NCI-H1092 (cell line): ENCODE measurements at regions not wholly inside any gene's neighbourhood (a gene's known extent, or its start where the extent isn't known, plus 50 kb on each side); places are given as distances from the start of the nearest gene placed in this dataset.
"Not testable (repeated sequence)": the region's sequence is repeated elsewhere in the genome, so short reads cannot be mapped to it uniquely, and the experiment has no call there.

Source experiments
- DNase-seq: peaks from one replicate; lab custom pipeline; 2025; lab: John Stamatoyannopoulos, UW

GRCh38 chr9:22170556-22170955, 161.5 kb upstream of the CDKN2B start:
- DNase-seq: no peak

DNA sequence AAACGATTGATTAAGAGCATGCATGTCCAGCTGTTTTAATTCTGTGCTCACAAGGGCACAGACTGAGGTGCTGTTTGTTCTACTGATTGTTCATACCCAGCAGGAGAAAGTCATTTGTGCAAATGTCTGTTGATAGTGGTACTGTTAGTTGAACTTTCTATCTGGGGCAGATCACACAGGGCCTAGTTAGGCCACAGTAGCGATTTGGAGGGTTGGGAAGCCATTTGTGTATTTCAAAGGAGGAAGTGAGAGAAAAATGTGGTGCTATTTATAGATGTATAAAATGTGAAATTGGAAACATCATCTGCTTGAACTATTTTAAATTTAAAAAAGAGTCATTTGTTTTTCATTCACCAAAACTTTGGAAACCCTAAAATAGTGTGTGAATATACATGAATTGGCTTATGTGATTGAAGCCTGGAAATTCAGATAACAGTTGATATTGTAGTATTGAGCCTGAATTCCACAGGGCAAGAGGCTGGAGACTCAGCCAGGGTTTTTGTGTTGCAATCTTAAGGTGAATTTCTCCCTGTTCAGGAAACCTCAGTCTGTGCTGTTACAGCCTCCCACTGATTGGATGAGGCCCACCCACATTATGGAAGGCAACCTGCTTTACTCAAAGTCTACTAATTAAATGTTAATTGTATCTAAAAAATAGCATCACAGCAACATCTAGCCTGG, 162.0 kb upstream of the CDKN2B start:
- no peak for DNase-seq

GRCh38 chr9:22171691-22172090, 162.6 kb upstream of the CDKN2B start:
- no peak for DNase-seq

DNA sequence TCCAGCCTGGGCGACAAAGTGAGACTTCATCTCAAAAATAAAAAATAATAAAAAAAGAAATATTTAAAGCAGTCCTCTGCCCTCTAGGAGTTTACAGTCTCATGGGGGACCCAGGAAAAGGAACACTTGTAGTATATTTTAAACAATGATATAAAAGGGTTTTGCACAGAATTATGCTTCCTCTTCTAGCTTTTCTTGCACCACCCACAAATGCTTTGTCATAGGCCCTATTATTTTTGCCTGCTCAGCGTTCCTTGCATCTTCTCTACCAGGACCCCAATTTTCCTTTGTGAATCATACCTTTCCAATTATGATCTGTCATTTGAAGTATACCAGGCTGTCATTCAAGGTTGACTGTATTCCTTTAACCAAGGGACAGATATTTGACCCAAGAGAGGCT, 164.8 kb upstream of the CDKN2B start:
- no peak for DNase-seq

DNA sequence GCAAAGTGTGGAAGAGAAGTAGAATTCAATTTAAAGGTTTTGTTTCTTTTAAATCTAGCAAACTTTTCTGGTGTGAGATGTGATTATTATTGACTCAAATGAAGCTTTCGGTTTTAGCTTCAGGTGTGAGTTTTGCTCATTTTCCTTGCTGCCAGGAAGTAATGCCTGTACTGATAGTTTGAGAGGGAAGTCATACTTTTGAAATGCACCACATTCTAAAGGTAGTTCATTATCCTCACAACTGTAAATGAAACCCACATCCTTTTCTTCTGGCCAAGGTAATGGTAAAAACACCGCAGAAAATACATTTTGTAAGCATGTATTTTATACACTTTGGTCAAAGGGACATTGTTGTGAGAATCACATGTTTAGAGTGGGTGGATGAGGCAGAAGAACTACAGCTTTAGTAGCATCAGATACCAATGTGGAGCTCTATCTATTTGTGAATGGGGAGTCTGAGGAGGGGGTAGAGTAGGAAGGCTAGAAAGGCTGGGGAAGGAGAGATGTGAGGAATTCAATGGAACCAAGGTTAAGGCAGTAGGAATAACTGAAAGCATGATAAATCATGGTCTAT, 167.0 kb upstream of the CDKN2B start:
- DNase-seq: no peak

GRCh38 chr9:22181021-22181420, 171.9 kb upstream of the CDKN2B start:
- not testable (repeated sequence) for DNase-seq

GRCh38 chr9:22189471-22189870, 180.4 kb upstream of the CDKN2B start:
- no peak for DNase-seq

GRCh38 chr9:22197000-22197399, 187.9 kb upstream of the CDKN2B start:
- not testable (repeated sequence) for DNase-seq

DNA sequence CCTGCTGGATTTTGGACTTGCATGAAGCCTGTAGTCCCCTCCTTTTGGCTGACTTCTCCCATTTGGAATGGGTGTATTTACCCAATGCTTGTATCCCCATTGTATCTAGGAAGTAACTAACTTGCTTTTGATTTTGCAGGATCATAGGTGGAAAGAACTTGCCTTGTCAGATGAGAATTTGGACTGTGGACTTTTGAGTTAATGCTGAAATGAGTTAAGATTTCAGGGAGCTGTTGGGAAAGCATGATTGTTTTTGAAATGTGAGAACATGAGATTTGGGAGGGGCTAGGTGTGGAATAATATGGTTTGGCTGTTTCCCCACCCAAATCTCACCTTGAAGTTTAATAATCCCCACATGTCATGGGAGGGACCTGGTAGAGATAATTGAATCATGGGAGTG, 189.6 kb upstream of the CDKN2B start:
- DNase-seq: no peak

- DNase-seq: no peak
These were observed 192.2 kb upstream of the CDKN2B start for GRCh38 chr9:22201256-22201655.

DNA sequence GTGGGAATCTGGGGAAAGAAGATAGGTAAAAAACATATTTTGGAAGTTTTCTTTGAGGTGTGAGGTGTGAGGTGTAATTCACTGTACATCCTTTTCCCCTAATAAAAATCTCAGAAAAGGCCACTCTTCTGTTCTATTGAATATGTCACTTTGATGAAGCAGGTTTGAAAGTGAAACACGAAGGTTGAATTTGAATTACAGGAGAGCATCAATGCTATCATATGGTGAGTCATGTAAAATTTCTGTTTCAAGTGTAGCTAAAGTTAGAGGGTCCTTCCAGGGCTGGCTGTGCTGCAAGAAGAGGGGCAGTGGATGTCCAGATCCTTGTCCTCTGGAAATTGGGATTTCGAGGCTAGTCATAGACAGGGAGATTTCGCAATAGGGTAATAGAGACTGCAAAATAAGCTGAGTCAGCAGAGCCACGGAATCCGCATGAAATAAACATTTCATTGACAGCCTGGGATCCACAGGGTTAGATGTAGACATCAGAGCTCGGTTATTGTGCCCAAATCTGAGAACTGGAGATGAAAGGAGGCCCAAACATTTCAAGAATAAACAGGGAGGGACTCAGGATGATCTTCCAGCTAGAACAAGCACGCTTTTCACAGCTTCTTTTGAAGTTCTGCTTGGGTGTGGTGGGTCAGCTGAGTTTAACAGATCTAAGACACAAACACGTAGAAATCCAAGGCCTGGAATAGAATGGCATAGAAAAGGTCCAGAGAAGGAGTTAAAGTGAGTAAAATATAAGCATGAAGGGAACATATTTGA, 194.4 kb upstream of the CDKN2B start:
- DNase-seq: no peak

GRCh38 chr9:22204240-22204639, 195.1 kb upstream of the CDKN2B start:
- DNase-seq: no peak

GRCh38 chr9:22206833-22207232, 197.7 kb upstream of the CDKN2B start:
- DNase-seq: no peak

- no peak for DNase-seq
These were observed 199.9 kb upstream of the CDKN2B start for GRCh38 chr9:22208846-22209585.

DNA sequence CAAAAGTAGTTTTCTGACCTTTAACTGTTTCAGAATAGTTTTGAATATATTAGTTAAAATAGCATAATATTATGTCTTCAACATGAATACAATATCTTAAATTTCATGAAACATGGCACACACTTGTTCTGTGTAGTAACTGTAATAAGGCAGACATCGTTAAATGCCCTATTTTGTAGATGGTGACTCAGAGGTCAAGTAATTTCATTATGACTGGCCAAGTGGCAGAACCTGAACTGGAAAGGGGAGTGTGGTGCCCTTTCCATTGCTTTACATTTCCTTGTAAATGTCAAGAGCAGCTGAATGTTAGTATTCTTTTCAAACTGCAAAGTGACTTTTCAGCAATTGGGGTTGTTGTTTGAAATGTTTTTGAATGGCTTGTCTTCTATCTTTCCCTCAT, 201.2 kb upstream of the CDKN2B start:
- DNase-seq: no peak

DNA sequence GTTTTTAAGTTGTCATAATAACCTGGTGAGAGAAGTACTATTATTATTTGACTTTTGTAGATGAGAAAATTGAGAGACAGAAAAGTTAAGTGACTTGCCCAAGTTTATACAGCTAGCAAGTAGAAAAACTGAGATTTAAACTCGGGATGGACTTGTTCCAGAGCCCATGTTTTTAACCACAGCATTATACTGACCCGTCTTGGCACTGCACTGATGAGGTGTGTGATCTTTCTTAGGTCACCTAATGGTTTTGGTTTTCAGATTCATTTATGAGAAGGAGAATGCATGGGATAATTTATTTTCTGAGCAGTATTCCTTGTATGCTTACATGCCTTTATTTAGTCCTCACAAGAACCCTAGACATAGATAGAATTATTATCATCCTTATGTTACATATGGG, 201.8 kb upstream of the CDKN2B start:
- no peak for DNase-seq

GRCh38 chr9:22211588-22212360, 202.7 kb upstream of the CDKN2B start:
- no peak for DNase-seq

DNA sequence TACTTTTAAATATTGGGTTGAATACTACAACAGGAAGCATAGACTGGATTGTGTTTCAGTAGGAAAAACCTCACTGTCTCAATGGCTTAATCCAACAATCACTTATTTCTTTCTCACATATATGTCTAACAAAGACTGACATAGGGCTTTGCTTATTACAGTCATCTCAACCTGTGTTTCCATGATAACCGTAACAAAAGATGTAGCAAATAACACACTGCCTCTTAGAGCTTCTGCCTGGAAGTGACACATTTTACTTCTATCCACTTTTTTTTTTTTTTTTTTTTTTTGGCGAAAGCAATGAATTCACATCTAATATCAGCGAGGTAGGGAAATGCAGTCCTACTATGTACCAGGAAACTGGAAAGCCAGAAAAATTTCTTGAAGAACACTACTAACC, 204.9 kb upstream of the CDKN2B start:
- DNase-seq: no peak

DNA sequence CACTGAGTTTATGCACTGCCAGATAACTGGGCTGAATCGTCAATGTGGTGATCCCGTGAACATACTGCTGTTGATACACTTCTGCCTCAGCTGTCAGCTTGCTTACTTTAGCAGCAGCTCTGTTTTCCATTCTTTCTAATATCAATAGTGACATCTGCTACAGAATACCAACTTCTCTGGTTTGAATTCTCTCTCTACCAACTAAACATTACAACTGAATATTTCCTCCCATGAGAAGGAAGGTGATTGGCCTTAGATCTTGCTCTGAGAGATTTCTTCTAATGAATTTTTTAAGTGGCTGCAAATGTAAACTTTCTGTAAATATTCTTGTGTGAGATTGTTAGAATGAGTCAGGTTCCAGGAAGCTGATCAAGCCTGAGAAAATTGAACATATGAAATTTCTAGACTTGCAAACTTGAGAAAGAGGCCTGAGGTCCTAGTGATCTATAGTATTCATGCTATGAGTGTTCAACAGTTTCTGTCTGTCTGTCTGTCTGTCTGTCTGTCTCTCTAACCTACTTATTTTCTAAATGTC, 205.5 kb upstream of the CDKN2B start:
- no peak for DNase-seq

- no peak for DNase-seq
These were observed 206.4 kb upstream of the CDKN2B start for GRCh38 chr9:22215521-22215920.

- DNase-seq: no peak
These were observed 207.6 kb upstream of the CDKN2B start for GRCh38 chr9:22216730-22217172.

- DNase-seq: no peak
These were observed 208.1 kb upstream of the CDKN2B start for GRCh38 chr9:22217254-22217653.
